IPS-15b (cell line): ENCODE measurements at regions not wholly inside any gene's neighbourhood (a gene's known extent, or its start where the extent isn't known, plus 50 kb on each side); places are given as distances from the start of the nearest gene placed in this dataset.
"Not testable (repeated sequence)": the region's sequence is repeated elsewhere in the genome, so short reads cannot be mapped to it uniquely, and the experiment has no call there.

Source experiments
- H3K27me3 ChIP-seq: one replicate; pipeline ENCODE4 v1.6.1; 2013; ENCODE audit warnings: low read length; ENCODE audit not compliant: control insufficient read depth, insufficient read depth
- H3K36me3 ChIP-seq: one replicate; pipeline ENCODE4 v1.6.1; 2013; ENCODE audit warnings: low read length; ENCODE audit not compliant: control insufficient read depth, insufficient read depth
- H3K4me1 ChIP-seq: one replicate; pipeline ENCODE4 v1.6.1; 2013; ENCODE audit warnings: mild to moderate bottlenecking, low read length; ENCODE audit not compliant: control insufficient read depth, insufficient read depth
- H3K4me3 ChIP-seq: one replicate; pipeline ENCODE4 v1.5.1; 2013; ENCODE audit warnings: low read depth, low read length
- H3K9ac ChIP-seq: one replicate; pipeline ENCODE4 v1.6.1; 2013; ENCODE audit warnings: low read depth, mild to moderate bottlenecking, low read length
- H3K9me3 ChIP-seq: one replicate; pipeline ENCODE4 v1.6.1; 2013; ENCODE audit warnings: mild to moderate bottlenecking, low read length; ENCODE audit not compliant: control insufficient read depth, insufficient read depth

GRCh38 chr2:59751214-59751613 is 802.2 kb downstream of the BCL11A start:
- not testable (repeated sequence) for H3K4me3 ChIP-seq, H3K4me1 ChIP-seq, H3K27me3 ChIP-seq, H3K9me3 ChIP-seq, H3K9ac ChIP-seq, H3K36me3 ChIP-seq

- H3K9me3 ChIP-seq, result no peaks in the 10 kb centered on the region
Observed at GRCh38 chr2:59746291-59746690, 807.2 kb downstream of the BCL11A start.

GRCh38 chr2:59745085-59745484 is 808.4 kb downstream of the BCL11A start:
- H3K4me3 ChIP-seq, result no peak overlapping the region
- H3K9me3 ChIP-seq, result no peaks in the 10 kb centered on the region
- no peaks in the 10 kb centered on the region for H3K27me3 ChIP-seq
- no peaks in the 10 kb centered on the region for H3K36me3 ChIP-seq
- H3K4me1 ChIP-seq, result no peaks in the 10 kb centered on the region
- H3K9ac ChIP-seq, result no peak overlapping the region

More at GRCh38 chr2:59746291-59746690, 807.2 kb downstream of the BCL11A start:
- no peaks in the 10 kb centered on the region for H3K36me3 ChIP-seq
- H3K4me3 ChIP-seq, result no peak overlapping the region
- no peaks in the 10 kb centered on the region for H3K4me1 ChIP-seq
- no peaks in the 10 kb centered on the region for H3K27me3 ChIP-seq
- no peak overlapping the region for H3K9ac ChIP-seq

GRCh38 chr2:59744436-59744835 is 809.0 kb downstream of the BCL11A start:
- no peaks in the 10 kb centered on the region for H3K27me3 ChIP-seq
- H3K9me3 ChIP-seq, result no peaks in the 10 kb centered on the region
- no peaks in the 10 kb centered on the region for H3K4me1 ChIP-seq
- no peak overlapping the region for H3K9ac ChIP-seq
- H3K36me3 ChIP-seq, result no peaks in the 10 kb centered on the region
- H3K4me3 ChIP-seq, result no peak overlapping the region

GRCh38 chr2:59741840-59742239 is 811.6 kb downstream of the BCL11A start:
- no peak overlapping the region for H3K9ac ChIP-seq
- no peak overlapping the region for H3K4me3 ChIP-seq
- no peaks in the 10 kb centered on the region for H3K9me3 ChIP-seq
- no peaks in the 10 kb centered on the region for H3K36me3 ChIP-seq
- no peaks in the 10 kb centered on the region for H3K4me1 ChIP-seq
- no peaks in the 10 kb centered on the region for H3K27me3 ChIP-seq

GRCh38 chr2:59739166-59739565 is 814.3 kb downstream of the BCL11A start:
- no peaks in the 10 kb centered on the region for H3K9me3 ChIP-seq
- no peaks in the 10 kb centered on the region for H3K4me1 ChIP-seq
- no peak overlapping the region for H3K9ac ChIP-seq
- no peak overlapping the region for H3K4me3 ChIP-seq
- no peaks in the 10 kb centered on the region for H3K27me3 ChIP-seq
- no peaks in the 10 kb centered on the region for H3K36me3 ChIP-seq

- H3K4me3 ChIP-seq, result no peak overlapping the region
- no peaks in the 10 kb centered on the region for H3K36me3 ChIP-seq
- H3K9ac ChIP-seq, result no peak overlapping the region
- no peaks in the 10 kb centered on the region for H3K4me1 ChIP-seq
- no peaks in the 10 kb centered on the region for H3K9me3 ChIP-seq
- H3K27me3 ChIP-seq, result no peaks in the 10 kb centered on the region
Observed at GRCh38 chr2:59737299-59737698, 816.2 kb downstream of the BCL11A start.

GRCh38 chr2:59734743-59735142 is 818.7 kb downstream of the BCL11A start:
- no peak overlapping the region for H3K4me3 ChIP-seq
- no peaks in the 10 kb centered on the region for H3K27me3 ChIP-seq

GRCh38 chr2:59733970-59734369 is 819.5 kb downstream of the BCL11A start:
- Histone ChIP-seq H3K9me3 (no peaks in the 10 kb centered on the region), H3K4me1 (no peaks in the 10 kb centered on the region), H3K9ac (no peak overlapping the region), H3K36me3 (no peaks in the 10 kb centered on the region), H3K4me3 (no peak overlapping the region), H3K27me3 (no peaks in the 10 kb centered on the region)

More at GRCh38 chr2:59734743-59735142, 818.7 kb downstream of the BCL11A start:
- no peak overlapping the region for H3K9ac ChIP-seq
- H3K4me1 ChIP-seq, result no peaks in the 10 kb centered on the region
- no peaks in the 10 kb centered on the region for H3K9me3 ChIP-seq
- H3K36me3 ChIP-seq, result no peaks in the 10 kb centered on the region

GRCh38 chr2:59733567-59733930 is 819.9 kb downstream of the BCL11A start:
- Histone ChIP-seq H3K27me3 (no peaks in the 10 kb centered on the region), H3K9me3 (no peaks in the 10 kb centered on the region), H3K4me3 (no peak overlapping the region), H3K36me3 (no peaks in the 10 kb centered on the region), H3K9ac (no peak overlapping the region), H3K4me1 (no peaks in the 10 kb centered on the region)

GRCh38 chr2:59732871-59733566 is 820.4 kb downstream of the BCL11A start:
- Histone ChIP-seq H3K27me3 (no peaks in the 10 kb centered on the region), H3K9ac (no peak overlapping the region), H3K9me3 (no peaks in the 10 kb centered on the region), H3K4me1 (no peaks in the 10 kb centered on the region), H3K36me3 (no peaks in the 10 kb centered on the region), H3K4me3 (no peak overlapping the region)

GRCh38 chr2:59727121-59727590 is 826.3 kb downstream of the BCL11A start:
- Histone ChIP-seq H3K27me3 (no peaks in the 10 kb centered on the region), H3K4me1 (no peaks in the 10 kb centered on the region), H3K4me3 (no peak overlapping the region)

More at GRCh38 chr2:59727121-59727590, 826.3 kb downstream of the BCL11A start:
- H3K9ac ChIP-seq, result no peak overlapping the region
- no peaks in the 10 kb centered on the region for H3K9me3 ChIP-seq
- no peaks in the 10 kb centered on the region for H3K36me3 ChIP-seq
